H9 (cell line): ENCODE measurements at regions not wholly inside any gene's neighbourhood (a gene's known extent, or its start where the extent isn't known, plus 50 kb on each side); places are given as distances from the start of the nearest gene placed in this dataset.

ENCODE experiments used
- DNase-seq: peaks from one replicate; pipeline ENCODE4 v3.0.0-alpha.2; 2017
- H2AFZ ChIP-seq: one replicate; pipeline ENCODE4 v1.6.1; 2013; ENCODE audit warnings: mild to moderate bottlenecking, low read length, control low read depth, moderate library complexity
- H2AK5ac ChIP-seq: 2 replicates; pipeline ENCODE4 v1.6.1; 2013; ENCODE audit warnings: low read length, control low read depth, mixed read lengths; ENCODE audit not compliant: insufficient read length
- H2BK120ac ChIP-seq: one replicate; pipeline ENCODE4 v1.6.1; 2013; ENCODE audit warnings: low read depth, mild to moderate bottlenecking, low read length, control low read depth, inconsistent platforms; ENCODE audit not compliant: poor library complexity, severe bottlenecking
- H2BK12ac ChIP-seq: 2 replicates; pipeline ENCODE4 v1.6.1; 2013; ENCODE audit warnings: low read length, control low read depth, mixed read lengths, low read depth; ENCODE audit not compliant: insufficient read length
- H2BK15ac ChIP-seq: 2 replicates; pipeline ENCODE4 v1.6.1; 2013; ENCODE audit warnings: low read depth, low read length, control low read depth
- H2BK20ac ChIP-seq: one replicate; pipeline ENCODE4 v1.6.1; 2013; ENCODE audit warnings: low read depth, mild to moderate bottlenecking, low read length, control low read depth, inconsistent platforms; ENCODE audit not compliant: poor library complexity, severe bottlenecking
- H2BK5ac ChIP-seq: 2 replicates; pipeline ENCODE4 v1.6.1; 2013; ENCODE audit warnings: low read length, control low read depth, mixed read lengths; ENCODE audit not compliant: insufficient read length
- H3K14ac ChIP-seq: 2 replicates; pipeline ENCODE4 v1.6.1; 2013; ENCODE audit warnings: low read length, control low read depth; ENCODE audit not compliant: insufficient read depth
- H3K18ac ChIP-seq: 2 replicates; pipeline ENCODE4 v1.6.1; 2013; ENCODE audit warnings: low read depth, mild to moderate bottlenecking, mixed read lengths, low read length, control low read depth; ENCODE audit not compliant: insufficient read length
- H3K23ac ChIP-seq: 2 replicates; pipeline ENCODE4 v1.6.1; 2013; ENCODE audit warnings: low read length, control low read depth, mixed read lengths, low read depth; ENCODE audit not compliant: insufficient read length
- H3K23me2 ChIP-seq: 2 replicates; pipeline ENCODE4 v1.6.1; 2013; ENCODE audit warnings: low read depth, mild to moderate bottlenecking, mixed read lengths, low read length, control low read depth; ENCODE audit not compliant: insufficient read length, poor library complexity, severe bottlenecking
- H3K27ac ChIP-seq: 2 replicates; pipeline ENCODE4 v1.5.1; 2013; ENCODE audit warnings: low read length, control low read depth, mixed read lengths, low read depth; ENCODE audit not compliant: insufficient read length
- H3K27me3 ChIP-seq: 2 replicates; pipeline ENCODE4 v1.6.1; 2013; ENCODE audit warnings: low read length, control low read depth, inconsistent platforms; ENCODE audit not compliant: insufficient read depth
- H3K4ac ChIP-seq: 2 replicates; pipeline ENCODE4 v1.6.1; 2013; ENCODE audit warnings: low read depth, mild to moderate bottlenecking, control low read depth, inconsistent platforms, low read length, moderate library complexity
- H3K4me1 ChIP-seq: 2 replicates; pipeline ENCODE4 v1.6.1; 2013; ENCODE audit warnings: low read length, control low read depth, inconsistent platforms; ENCODE audit not compliant: insufficient read depth
- H3K4me2 ChIP-seq: 2 replicates; pipeline ENCODE4 v1.6.1; 2013; ENCODE audit warnings: low read length, control low read depth, mixed read lengths; ENCODE audit not compliant: insufficient read length, insufficient read depth
- H3K56ac ChIP-seq: 2 replicates; pipeline ENCODE4 v1.6.1; 2013; ENCODE audit warnings: low read depth, mild to moderate bottlenecking, mixed read lengths, low read length, control low read depth; ENCODE audit not compliant: insufficient read length
- H3K79me1 ChIP-seq: 2 replicates; pipeline ENCODE4 v1.6.1; 2013; ENCODE audit warnings: low read depth, mild to moderate bottlenecking, moderate library complexity, low read length, control low read depth, inconsistent platforms; ENCODE audit not compliant: insufficient read depth, poor library complexity, severe bottlenecking
- H3K79me2 ChIP-seq: 2 replicates; pipeline ENCODE4 v1.6.1; 2013; ENCODE audit warnings: low read length, control low read depth, inconsistent platforms; ENCODE audit not compliant: insufficient read depth
- H3K9ac ChIP-seq: 2 replicates; pipeline ENCODE4 v1.6.1; 2013; ENCODE audit warnings: low read length, control low read depth, mixed read lengths; ENCODE audit not compliant: insufficient read length; ENCODE audit errors: extremely low read depth
- H3K9me3 ChIP-seq: one replicate; pipeline ENCODE4 v1.6.1; 2013; ENCODE audit warnings: low read depth, low read length, inconsistent platforms; ENCODE audit not compliant: control insufficient read depth
- H3T11ph ChIP-seq: one replicate; pipeline ENCODE4 v1.6.1; 2013; ENCODE audit warnings: mild to moderate bottlenecking, low read length, control low read depth, inconsistent platforms
- H4K20me1 ChIP-seq: one replicate; pipeline ENCODE4 v1.6.1; 2013; ENCODE audit not compliant: control insufficient read depth, insufficient read length, insufficient read depth
- H4K5ac ChIP-seq: 2 replicates; pipeline ENCODE4 v1.6.1; 2013; ENCODE audit warnings: low read depth, mild to moderate bottlenecking, mixed read lengths, low read length, control low read depth; ENCODE audit not compliant: insufficient read length
- H4K8ac ChIP-seq: replicated peaks from 2 replicates; pipeline ENCODE4 v1.6.1; 2013; ENCODE audit warnings: low read length, control low read depth, mixed read lengths, low read depth; ENCODE audit not compliant: insufficient read length
- H4K91ac ChIP-seq: 2 replicates; pipeline ENCODE4 v1.6.1; 2013; ENCODE audit warnings: low read depth, mild to moderate bottlenecking, moderate library complexity, mixed read lengths, low read length, control low read depth; ENCODE audit not compliant: insufficient read length
- H3K27ac Mint-ChIP-seq, 3 experiments: 2 replicates in 2 of 3; 3 replicates in 1 of 3; pipeline ENCODE4 v1.8.0; 2020 to 2021; ENCODE audit warnings: mixed read lengths in 3 of 3, mild to moderate bottlenecking in 1 of 3, moderate library complexity in 1 of 3
- H3K27me3 Mint-ChIP-seq: 2 replicates; pipeline ENCODE4 v1.8.0; 2021; ENCODE audit warnings: low read depth, mild to moderate bottlenecking, moderate library complexity, mixed read lengths
- H3K36me3 Mint-ChIP-seq, 3 experiments: 2 replicates in 2 of 3; 3 replicates in 1 of 3; pipeline ENCODE4 v1.8.0; 2020 to 2021; ENCODE audit warnings: low read depth in 3 of 3, mixed read lengths in 3 of 3; ENCODE audit not compliant: insufficient read depth in 1 of 3
- H3K4me1 Mint-ChIP-seq, 2 experiments: 2 replicates each; pipeline ENCODE4 v1.8.0; 2020; ENCODE audit warnings: mixed read lengths in 2 of 2
- H3K4me3 Mint-ChIP-seq, 2 experiments: 2 replicates in 1 of 2; 3 replicates in 1 of 2; pipeline ENCODE4 v1.8.0; 2020 to 2021; ENCODE audit warnings: mild to moderate bottlenecking in 2 of 2, mixed read lengths in 2 of 2, moderate library complexity in 1 of 2
- H3K9me3 Mint-ChIP-seq, 2 experiments: 2 replicates in 1 of 2; 3 replicates in 1 of 2; pipeline ENCODE4 v1.8.0; 2020; ENCODE audit warnings: mild to moderate bottlenecking in 2 of 2, mixed read lengths in 2 of 2, moderate library complexity in 1 of 2
- WGBS: extraction: QIAGEN DNeasy Blood & Tissue Kit; methylation state at CpG from one replicate; pipeline ENCODE4 v1.1.7; 2013; ENCODE audit warnings: missing lambda C conversion rate, low lambda C conversion rate, mixed read lengths; ENCODE audit not compliant: insufficient read length; ENCODE audit errors: extremely low coverage; 5-methylcytosine and 5-hydroxymethylcytosine counted together
- TF ChIP-seq, protein P1 (sequence below): fragments of 200-600 bp; sonication (generic); conservative IDR thresholded peaks from 3 replicates; pipeline ENCODE4 v1.8.0; 2021; ENCODE audit warnings: antibody characterized with exemption, mild to moderate bottlenecking

- Histone ChIP-seq H3K4ac (no peak overlapping the region), H4K8ac (no peak overlapping the region), H2BK20ac (no peak overlapping the region), H3K9me3 (peaks cover 20% of the 10 kb centered on the region), H3K56ac (no peak overlapping the region), H2BK5ac (no peak overlapping the region), H3K79me2 (no peaks in the 10 kb centered on the region), H2BK120ac (no peak overlapping the region), H4K20me1 (no peaks in the 10 kb centered on the region), H3K23me2 (no peaks in the 10 kb centered on the region), H3K18ac (no peak overlapping the region), H3K79me1 (no peaks in the 10 kb centered on the region), H3K9ac (no peak overlapping the region), H4K5ac (no peak overlapping the region), H2AK5ac (no peak overlapping the region), H2AFZ (no peak overlapping the region), H4K91ac (no peak overlapping the region), H3K4me2 (no peak overlapping the region), H3K27me3 (no peaks in the 10 kb centered on the region), H3T11ph (no peak overlapping the region), H3K27ac (no peak overlapping the region), H3K4me1 (no peaks in the 10 kb centered on the region), H2BK12ac (no peak overlapping the region), H2BK15ac (no peak overlapping the region), H3K23ac (no peak overlapping the region), H3K14ac (no peak overlapping the region)
- 0 out of 4 replicates have a peak, but pooled peaks cover 0 to 4% of the 10 kb centered on the region in 2 experiments for H3K4me1 Mint-ChIP-seq
- DNase-seq: no peak
- no CpG with 5 or more reads among the region's 3 CpGs for WGBS
- H3K27me3 Mint-ChIP-seq: peaks cover 4% of the 10 kb centered on the region; the same call in 1 of the 2 replicates
- H3K4me3 Mint-ChIP-seq: no peak overlapping the region
- H3K9me3 Mint-ChIP-seq: peaks cover 25 to 26% of the 10 kb centered on the region in 2 experiments
- TF ChIP-seq, protein P1, sequence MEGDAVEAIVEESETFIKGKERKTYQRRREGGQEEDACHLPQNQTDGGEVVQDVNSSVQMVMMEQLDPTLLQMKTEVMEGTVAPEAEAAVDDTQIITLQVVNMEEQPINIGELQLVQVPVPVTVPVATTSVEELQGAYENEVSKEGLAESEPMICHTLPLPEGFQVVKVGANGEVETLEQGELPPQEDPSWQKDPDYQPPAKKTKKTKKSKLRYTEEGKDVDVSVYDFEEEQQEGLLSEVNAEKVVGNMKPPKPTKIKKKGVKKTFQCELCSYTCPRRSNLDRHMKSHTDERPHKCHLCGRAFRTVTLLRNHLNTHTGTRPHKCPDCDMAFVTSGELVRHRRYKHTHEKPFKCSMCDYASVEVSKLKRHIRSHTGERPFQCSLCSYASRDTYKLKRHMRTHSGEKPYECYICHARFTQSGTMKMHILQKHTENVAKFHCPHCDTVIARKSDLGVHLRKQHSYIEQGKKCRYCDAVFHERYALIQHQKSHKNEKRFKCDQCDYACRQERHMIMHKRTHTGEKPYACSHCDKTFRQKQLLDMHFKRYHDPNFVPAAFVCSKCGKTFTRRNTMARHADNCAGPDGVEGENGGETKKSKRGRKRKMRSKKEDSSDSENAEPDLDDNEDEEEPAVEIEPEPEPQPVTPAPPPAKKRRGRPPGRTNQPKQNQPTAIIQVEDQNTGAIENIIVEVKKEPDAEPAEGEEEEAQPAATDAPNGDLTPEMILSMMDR: no peak
- no peak overlapping the region for H3K27ac Mint-ChIP-seq
- H3K36me3 Mint-ChIP-seq: peaks cover 5 to 27% (median 18%) of the 10 kb centered on the region in 3 experiments
Measured at GRCh38 chr16:9630119-9630518, 538.7 kb downstream of the HAPSTR1 start.
